Stimulated activated CD8-positive, alpha-beta memory T cell treated with anti-CD3 and anti-CD28 coated beads, Interleukin-7, amount 100 ng/mL, for 4 hours (primary cell): ENCODE measurements at regions not wholly inside any gene's neighbourhood (a gene's known extent, or its start where the extent isn't known, plus 50 kb on each side); places are given as distances from the start of the nearest gene placed in this dataset.
"Not testable (repeated sequence)": the region's sequence is repeated elsewhere in the genome, so short reads cannot be mapped to it uniquely, and the experiment has no call there.

Experiments used
- DNase-seq, 2 donors: peaks; one replicate each; pipeline ENCODE4 v3.0.0-alpha.2; 2020; ENCODE audit warnings: low read depth in 2 of 2

- DNase-seq = no peak
Observed at GRCh38 chrX:1059576-1060561, 152.6 kb downstream of the CRLF2 start.

- DNase-seq = not testable (repeated sequence)
Observed at GRCh38 chrX:1053600-1053999, 158.8 kb downstream of the CRLF2 start.

GRCh38 chrX:1053072-1053471, 159.4 kb downstream of the CRLF2 start:
- no peak for DNase-seq

GRCh38 chrX:1052021-1052420, 160.4 kb downstream of the CRLF2 start:
- no peak for DNase-seq

GRCh38 chrX:1051421-1051820, 161.0 kb downstream of the CRLF2 start:
- no peak for DNase-seq

- no peak for DNase-seq
Observed at GRCh38 chrX:1045680-1046314, 166.7 kb downstream of the CRLF2 start.

- DNase-seq = no peak
Observed at GRCh38 chrX:1041091-1041490, 171.4 kb downstream of the CRLF2 start.

- not testable (repeated sequence) for DNase-seq
Observed at GRCh38 chrX:1035931-1036330, 176.5 kb downstream of the CRLF2 start.

GRCh38 chrX:1035206-1035605, 177.2 kb downstream of the CRLF2 start:
- no peak for DNase-seq

- no peak for DNase-seq
Observed at GRCh38 chrX:1034717-1035116, 177.7 kb downstream of the CRLF2 start.

- no peak for DNase-seq
Observed at GRCh38 chrX:1031521-1032430, 180.7 kb downstream of the CRLF2 start.

- no peak for DNase-seq
Observed at GRCh38 chrX:1029494-1029893, 183.0 kb downstream of the CRLF2 start.

GRCh38 chrX:1027680-1028079, 184.8 kb downstream of the CRLF2 start:
- no peak for DNase-seq

GRCh38 chrX:1027133-1027532, 185.3 kb downstream of the CRLF2 start:
- no peak for DNase-seq

GRCh38 chrX:1026263-1027015, 186.0 kb downstream of the CRLF2 start:
- DNase-seq = no peak

- DNase-seq = no peak
Observed at GRCh38 chrX:1025413-1025812, 187.0 kb downstream of the CRLF2 start.

- DNase-seq = no peak
Observed at GRCh38 chrX:1023676-1024075, 188.8 kb downstream of the CRLF2 start.

- not testable (repeated sequence) for DNase-seq
Observed at GRCh38 chrX:1021314-1021993, 191.0 kb downstream of the CRLF2 start.

- no peak for DNase-seq
Observed at GRCh38 chrX:1020634-1021166, 191.7 kb downstream of the CRLF2 start.

- DNase-seq = not testable (repeated sequence)
Observed at GRCh38 chrX:1016926-1017325, 195.5 kb downstream of the CRLF2 start.
